ENCODE measurements at regions not wholly inside any gene's neighbourhood (a gene's known extent, or its start where the extent isn't known, plus 50 kb on each side); places are given as distances from the start of the nearest gene placed in this dataset.

DNA sequence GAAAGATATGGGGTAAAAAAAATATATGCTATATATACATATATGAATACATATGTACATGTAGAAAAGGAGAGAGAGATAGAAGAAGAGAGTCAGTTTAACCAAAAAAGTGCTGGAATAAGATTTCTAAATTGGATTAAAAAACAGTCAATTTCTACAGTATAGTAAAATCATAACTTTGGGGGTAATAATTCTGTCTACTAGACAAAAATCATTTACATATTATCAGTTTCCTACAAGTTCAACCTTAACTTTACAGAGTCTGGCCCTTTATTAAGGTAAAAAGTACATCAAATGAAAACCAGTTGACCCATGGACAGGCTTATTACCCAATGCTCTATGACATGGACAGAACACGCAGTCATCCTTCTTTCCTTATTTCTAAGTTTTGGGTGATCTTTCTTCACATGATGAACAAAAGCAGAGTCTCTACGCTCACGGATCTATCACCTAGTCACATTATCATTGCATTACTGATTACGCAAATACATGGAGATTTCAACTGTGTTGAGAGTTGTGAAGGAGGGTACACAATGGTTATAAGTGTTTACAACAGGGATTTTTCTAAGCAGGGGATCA, 63.9 kb upstream of the SMIM36 start (continued):
- TF ChIP-seq, protein P1, sequence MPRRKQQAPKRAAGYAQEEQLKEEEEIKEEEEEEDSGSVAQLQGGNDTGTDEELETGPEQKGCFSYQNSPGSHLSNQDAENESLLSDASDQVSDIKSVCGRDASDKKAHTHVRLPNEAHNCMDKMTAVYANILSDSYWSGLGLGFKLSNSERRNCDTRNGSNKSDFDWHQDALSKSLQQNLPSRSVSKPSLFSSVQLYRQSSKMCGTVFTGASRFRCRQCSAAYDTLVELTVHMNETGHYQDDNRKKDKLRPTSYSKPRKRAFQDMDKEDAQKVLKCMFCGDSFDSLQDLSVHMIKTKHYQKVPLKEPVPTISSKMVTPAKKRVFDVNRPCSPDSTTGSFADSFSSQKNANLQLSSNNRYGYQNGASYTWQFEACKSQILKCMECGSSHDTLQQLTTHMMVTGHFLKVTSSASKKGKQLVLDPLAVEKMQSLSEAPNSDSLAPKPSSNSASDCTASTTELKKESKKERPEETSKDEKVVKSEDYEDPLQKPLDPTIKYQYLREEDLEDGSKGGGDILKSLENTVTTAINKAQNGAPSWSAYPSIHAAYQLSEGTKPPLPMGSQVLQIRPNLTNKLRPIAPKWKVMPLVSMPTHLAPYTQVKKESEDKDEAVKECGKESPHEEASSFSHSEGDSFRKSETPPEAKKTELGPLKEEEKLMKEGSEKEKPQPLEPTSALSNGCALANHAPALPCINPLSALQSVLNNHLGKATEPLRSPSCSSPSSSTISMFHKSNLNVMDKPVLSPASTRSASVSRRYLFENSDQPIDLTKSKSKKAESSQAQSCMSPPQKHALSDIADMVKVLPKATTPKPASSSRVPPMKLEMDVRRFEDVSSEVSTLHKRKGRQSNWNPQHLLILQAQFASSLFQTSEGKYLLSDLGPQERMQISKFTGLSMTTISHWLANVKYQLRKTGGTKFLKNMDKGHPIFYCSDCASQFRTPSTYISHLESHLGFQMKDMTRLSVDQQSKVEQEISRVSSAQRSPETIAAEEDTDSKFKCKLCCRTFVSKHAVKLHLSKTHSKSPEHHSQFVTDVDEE (CRISPR knock-in tag; IDR thresholded peaks at IDR 0.05): no peak
- TF ChIP-seq ZNF70 (CRISPR knock-in tag; IDR thresholded peaks at IDR 0.05) (no peak), ARNTL (CRISPR knock-in tag; IDR thresholded peaks at IDR 0.05; ENCODE audit: borderline replicate concordance, low read depth) (no peak)

DNA sequence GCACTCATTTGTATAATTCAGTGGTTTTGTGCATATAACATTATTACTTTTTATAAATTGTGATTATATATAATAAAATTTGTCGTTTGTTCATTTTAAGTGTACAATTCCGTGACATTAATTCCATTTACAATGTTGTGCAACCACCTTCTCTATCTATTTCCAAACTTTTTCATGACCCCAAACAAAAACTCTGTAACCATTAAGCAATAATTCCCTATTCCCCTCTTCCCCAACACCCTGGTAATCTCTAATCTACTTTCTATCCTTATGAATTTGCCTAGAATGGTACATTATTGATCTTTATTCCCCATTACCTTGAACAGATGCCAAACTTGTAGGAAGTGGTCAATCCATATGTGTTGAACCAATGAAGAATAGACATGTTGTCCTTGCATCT, 61.3 kb upstream of the SMIM36 start:
- TF ChIP-seq ESRRG (CRISPR knock-in tag; IDR thresholded peaks at IDR 0.05): no peak
- TF ChIP-seq, protein P2, sequence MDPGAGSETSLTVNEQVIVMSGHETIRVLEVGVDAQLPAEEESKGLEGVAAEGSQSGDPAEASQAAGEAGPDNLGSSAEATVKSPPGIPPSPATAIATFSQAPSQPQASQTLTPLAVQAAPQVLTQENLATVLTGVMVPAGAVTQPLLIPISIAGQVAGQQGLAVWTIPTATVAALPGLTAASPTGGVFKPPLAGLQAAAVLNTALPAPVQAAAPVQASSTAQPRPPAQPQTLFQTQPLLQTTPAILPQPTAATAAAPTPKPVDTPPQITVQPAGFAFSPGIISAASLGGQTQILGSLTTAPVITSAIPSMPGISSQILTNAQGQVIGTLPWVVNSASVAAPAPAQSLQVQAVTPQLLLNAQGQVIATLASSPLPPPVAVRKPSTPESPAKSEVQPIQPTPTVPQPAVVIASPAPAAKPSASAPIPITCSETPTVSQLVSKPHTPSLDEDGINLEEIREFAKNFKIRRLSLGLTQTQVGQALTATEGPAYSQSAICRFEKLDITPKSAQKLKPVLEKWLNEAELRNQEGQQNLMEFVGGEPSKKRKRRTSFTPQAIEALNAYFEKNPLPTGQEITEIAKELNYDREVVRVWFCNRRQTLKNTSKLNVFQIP (CRISPR knock-in tag; IDR thresholded peaks at IDR 0.05; ENCODE audit: borderline replicate concordance, low read depth): no peak
- no peak for TF ChIP-seq CSDC2 (CRISPR knock-in tag; IDR thresholded peaks at IDR 0.05)
- no peak for TF ChIP-seq PPARA (CRISPR knock-in tag; IDR thresholded peaks at IDR 0.05; ENCODE audit: borderline replicate concordance)
- no peak for TF ChIP-seq ZNF70 (CRISPR knock-in tag; IDR thresholded peaks at IDR 0.05)
- TF ChIP-seq, protein P3, sequence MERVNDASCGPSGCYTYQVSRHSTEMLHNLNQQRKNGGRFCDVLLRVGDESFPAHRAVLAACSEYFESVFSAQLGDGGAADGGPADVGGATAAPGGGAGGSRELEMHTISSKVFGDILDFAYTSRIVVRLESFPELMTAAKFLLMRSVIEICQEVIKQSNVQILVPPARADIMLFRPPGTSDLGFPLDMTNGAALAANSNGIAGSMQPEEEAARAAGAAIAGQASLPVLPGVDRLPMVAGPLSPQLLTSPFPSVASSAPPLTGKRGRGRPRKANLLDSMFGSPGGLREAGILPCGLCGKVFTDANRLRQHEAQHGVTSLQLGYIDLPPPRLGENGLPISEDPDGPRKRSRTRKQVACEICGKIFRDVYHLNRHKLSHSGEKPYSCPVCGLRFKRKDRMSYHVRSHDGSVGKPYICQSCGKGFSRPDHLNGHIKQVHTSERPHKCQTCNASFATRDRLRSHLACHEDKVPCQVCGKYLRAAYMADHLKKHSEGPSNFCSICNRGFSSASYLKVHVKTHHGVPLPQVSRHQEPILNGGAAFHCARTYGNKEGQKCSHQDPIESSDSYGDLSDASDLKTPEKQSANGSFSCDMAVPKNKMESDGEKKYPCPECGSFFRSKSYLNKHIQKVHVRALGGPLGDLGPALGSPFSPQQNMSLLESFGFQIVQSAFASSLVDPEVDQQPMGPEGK (CRISPR knock-in tag; IDR thresholded peaks at IDR 0.05; ENCODE audit: borderline replicate concordance): no peak
- TF ChIP-seq, protein P4, sequence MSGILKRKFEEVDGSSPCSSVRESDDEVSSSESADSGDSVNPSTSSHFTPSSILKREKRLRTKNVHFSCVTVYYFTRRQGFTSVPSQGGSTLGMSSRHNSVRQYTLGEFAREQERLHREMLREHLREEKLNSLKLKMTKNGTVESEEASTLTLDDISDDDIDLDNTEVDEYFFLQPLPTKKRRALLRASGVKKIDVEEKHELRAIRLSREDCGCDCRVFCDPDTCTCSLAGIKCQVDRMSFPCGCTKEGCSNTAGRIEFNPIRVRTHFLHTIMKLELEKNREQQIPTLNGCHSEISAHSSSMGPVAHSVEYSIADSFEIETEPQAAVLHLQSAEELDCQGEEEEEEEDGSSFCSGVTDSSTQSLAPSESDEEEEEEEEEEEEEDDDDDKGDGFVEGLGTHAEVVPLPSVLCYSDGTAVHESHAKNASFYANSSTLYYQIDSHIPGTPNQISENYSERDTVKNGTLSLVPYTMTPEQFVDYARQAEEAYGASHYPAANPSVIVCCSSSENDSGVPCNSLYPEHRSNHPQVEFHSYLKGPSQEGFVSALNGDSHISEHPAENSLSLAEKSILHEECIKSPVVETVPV (CRISPR knock-in tag; IDR thresholded peaks at IDR 0.05): no peak
- no peak for TF ChIP-seq BACH2 (CRISPR knock-in tag; IDR thresholded peaks at IDR 0.05; ENCODE audit: borderline replicate concordance)
- TF ChIP-seq SNAI2 (CRISPR knock-in tag; IDR thresholded peaks at IDR 0.05): no peak
- TF ChIP-seq ZC3H10 (CRISPR knock-in tag; IDR thresholded peaks at IDR 0.05): no peak
- no peak for TF ChIP-seq ZFP30 (CRISPR knock-in tag; IDR thresholded peaks at IDR 0.05)
- no peak for TF ChIP-seq ZFP3 (CRISPR knock-in tag; IDR thresholded peaks at IDR 0.05)
- TF ChIP-seq, protein P5, sequence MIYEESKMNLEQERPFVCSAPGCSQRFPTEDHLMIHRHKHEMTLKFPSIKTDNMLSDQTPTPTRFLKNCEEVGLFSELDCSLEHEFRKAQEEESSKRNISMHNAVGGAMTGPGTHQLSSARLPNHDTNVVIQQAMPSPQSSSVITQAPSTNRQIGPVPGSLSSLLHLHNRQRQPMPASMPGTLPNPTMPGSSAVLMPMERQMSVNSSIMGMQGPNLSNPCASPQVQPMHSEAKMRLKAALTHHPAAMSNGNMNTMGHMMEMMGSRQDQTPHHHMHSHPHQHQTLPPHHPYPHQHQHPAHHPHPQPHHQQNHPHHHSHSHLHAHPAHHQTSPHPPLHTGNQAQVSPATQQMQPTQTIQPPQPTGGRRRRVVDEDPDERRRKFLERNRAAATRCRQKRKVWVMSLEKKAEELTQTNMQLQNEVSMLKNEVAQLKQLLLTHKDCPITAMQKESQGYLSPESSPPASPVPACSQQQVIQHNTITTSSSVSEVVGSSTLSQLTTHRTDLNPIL (CRISPR knock-in tag; IDR thresholded peaks at IDR 0.05; ENCODE audit: low read depth): no peak
- no peak for TF ChIP-seq ARNTL (CRISPR knock-in tag; IDR thresholded peaks at IDR 0.05; ENCODE audit: borderline replicate concordance, low read depth)
- no peak for TF ChIP-seq OSR1 (CRISPR knock-in tag; IDR thresholded peaks at IDR 0.05)
- no peak for TF ChIP-seq TOX (CRISPR knock-in tag; IDR thresholded peaks at IDR 0.05; ENCODE audit: borderline replicate concordance)
- TF ChIP-seq ISL1 (CRISPR knock-in tag; IDR thresholded peaks at IDR 0.05): no peak
- no peak for TF ChIP-seq ZNF565 (CRISPR knock-in tag; conservative IDR thresholded peaks at IDR 0.05; ENCODE audit: low read depth)
- no peak for TF ChIP-seq RARB (CRISPR knock-in tag; IDR thresholded peaks at IDR 0.05)
- TF ChIP-seq TCF4 (CRISPR knock-in tag; IDR thresholded peaks at IDR 0.05; ENCODE audit: borderline replicate concordance): no peak
- ATAC-seq: no peak

DNA sequence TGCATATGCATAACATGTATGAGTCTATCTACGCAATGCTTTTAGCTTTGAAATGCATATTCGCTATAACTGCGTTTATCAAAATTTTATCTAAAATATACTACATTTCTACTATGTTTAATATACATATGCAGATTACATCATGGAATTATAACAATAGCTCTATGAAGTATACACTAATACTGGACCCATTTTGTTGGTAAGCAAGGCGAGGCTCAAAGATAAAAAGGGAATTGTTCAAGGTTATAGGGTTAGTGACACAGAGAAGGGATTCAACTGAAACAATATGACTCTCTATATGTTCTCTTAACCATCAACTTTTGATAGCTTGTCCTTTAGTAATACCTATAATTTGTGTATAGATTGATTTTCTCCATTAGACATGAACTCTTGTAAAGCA, 60.9 kb upstream of the SMIM36 start:
- TF ChIP-seq PPARA (CRISPR knock-in tag; IDR thresholded peaks at IDR 0.05; ENCODE audit: borderline replicate concordance): no peak
- TF ChIP-seq, protein P5 (CRISPR knock-in tag; IDR thresholded peaks at IDR 0.05; ENCODE audit: low read depth): no peak
- TF ChIP-seq, protein P1 (CRISPR knock-in tag; IDR thresholded peaks at IDR 0.05): no peak
- ATAC-seq: no peak

Data from SK-N-SH treated with all-trans-retinoic acid at 6 μM for 48 hours (cell line).